ENCODE measurements at regions not wholly inside any gene's neighbourhood (a gene's known extent, or its start where the extent isn't known, plus 50 kb on each side); places are given as distances from the start of the nearest gene placed in this dataset.
"Not testable (repeated sequence)": the region's sequence is repeated elsewhere in the genome, so short reads cannot be mapped to it uniquely, and the experiment has no call there.

DNA sequence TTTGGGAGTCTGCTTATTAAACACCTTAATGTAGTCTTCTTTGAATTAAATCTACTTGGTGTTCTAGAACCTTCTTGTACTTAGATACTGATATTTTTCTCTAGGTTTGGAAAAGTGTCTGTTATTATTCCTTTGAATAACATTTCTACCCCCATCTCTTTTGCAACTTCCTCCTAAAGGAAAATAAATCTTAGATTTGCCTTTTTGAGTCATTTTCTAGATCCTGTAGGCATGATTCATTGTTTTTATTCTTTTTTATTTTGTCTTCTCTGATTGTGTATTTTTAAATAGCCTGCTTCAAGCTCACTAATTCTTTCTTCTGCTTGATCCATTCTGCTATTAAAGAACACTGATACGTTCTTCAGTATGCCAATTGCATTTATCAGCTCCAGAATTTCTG lies 155.9 kb upstream of the NEGR1 start:
- DNase-seq (ENCODE audit: low spot score) = no peak
- Mint-ChIP-seq H3K9me3 (peaks cover 4% of the 10 kb centered on the region), H3K4me1 (ENCODE audit: low read depth) (no peaks in the 10 kb centered on the region), H3K27me3 (ENCODE audit: low read depth) (no peaks in the 10 kb centered on the region), H3K4me3 (no peak overlapping the region), H3K27ac (no peak overlapping the region), H3K36me3 (ENCODE audit: low read depth) (no peaks in the 10 kb centered on the region)

DNA sequence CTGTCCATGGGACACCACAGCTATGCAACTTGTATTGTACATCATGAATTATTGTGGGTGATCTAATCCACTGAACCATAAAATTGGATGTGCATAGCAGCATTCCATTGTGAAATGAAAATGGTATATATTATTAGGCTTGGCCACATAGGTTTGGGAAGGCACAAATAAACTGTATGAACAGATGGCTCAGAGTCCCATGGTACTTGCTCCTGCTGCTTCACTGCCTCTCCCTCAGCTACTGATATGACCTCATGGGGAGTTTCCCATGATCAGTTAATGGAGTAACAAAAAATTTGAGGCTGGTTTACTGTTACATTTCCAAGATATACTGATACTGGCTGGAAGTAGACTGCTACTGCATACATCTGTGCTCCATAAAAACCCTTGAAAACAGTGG lies 152.7 kb upstream of the NEGR1 start:
- H3K4me1 Mint-ChIP-seq (ENCODE audit: low read depth) = no peaks in the 10 kb centered on the region
- no peak for DNase-seq (ENCODE audit: low spot score)
- no peak overlapping the region for H3K4me3 Mint-ChIP-seq
- H3K27me3 Mint-ChIP-seq (ENCODE audit: low read depth) = no peaks in the 10 kb centered on the region
- H3K27ac Mint-ChIP-seq = no peak overlapping the region
- H3K36me3 Mint-ChIP-seq (ENCODE audit: low read depth) = no peaks in the 10 kb centered on the region
- peaks cover 4% of the 10 kb centered on the region for H3K9me3 Mint-ChIP-seq

- DNase-seq (ENCODE audit: low spot score) = no peak
- Mint-ChIP-seq H3K4me3 (no peak overlapping the region), H3K4me1 (ENCODE audit: low read depth) (no peaks in the 10 kb centered on the region), H3K27ac (no peak overlapping the region), H3K36me3 (ENCODE audit: low read depth) (no peaks in the 10 kb centered on the region), H3K9me3 (peaks cover 6% of the 10 kb centered on the region), H3K27me3 (ENCODE audit: low read depth) (no peaks in the 10 kb centered on the region)
These were observed 151.7 kb upstream of the NEGR1 start for GRCh38 chr1:72434070-72434469.

DNA sequence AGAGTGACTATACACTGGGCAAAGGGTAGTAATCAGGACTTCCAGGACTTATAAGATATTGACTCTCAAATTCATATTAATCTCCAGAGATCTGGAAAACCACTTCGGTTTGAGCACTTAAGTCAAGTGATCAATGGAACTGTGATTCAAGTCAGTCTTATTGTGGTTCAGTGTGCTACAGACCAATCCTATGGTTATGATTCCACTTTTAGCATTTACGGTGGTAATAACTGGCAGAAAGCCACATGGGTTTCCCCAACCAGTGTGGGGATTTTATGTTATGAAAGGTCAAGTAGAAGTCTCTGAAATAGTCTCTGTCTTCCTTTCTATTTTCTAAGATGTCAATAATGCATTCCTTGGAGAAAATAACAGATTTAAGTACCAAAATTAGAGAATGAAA lies 151.3 kb upstream of the NEGR1 start:
- Mint-ChIP-seq H3K4me1 (ENCODE audit: low read depth) (no peaks in the 10 kb centered on the region), H3K27me3 (ENCODE audit: low read depth) (no peaks in the 10 kb centered on the region), H3K27ac (no peak overlapping the region), H3K36me3 (ENCODE audit: low read depth) (no peaks in the 10 kb centered on the region), H3K9me3 (peaks cover 8% of the 10 kb centered on the region), H3K4me3 (no peak overlapping the region)
- no peak for DNase-seq (ENCODE audit: low spot score)

DNA sequence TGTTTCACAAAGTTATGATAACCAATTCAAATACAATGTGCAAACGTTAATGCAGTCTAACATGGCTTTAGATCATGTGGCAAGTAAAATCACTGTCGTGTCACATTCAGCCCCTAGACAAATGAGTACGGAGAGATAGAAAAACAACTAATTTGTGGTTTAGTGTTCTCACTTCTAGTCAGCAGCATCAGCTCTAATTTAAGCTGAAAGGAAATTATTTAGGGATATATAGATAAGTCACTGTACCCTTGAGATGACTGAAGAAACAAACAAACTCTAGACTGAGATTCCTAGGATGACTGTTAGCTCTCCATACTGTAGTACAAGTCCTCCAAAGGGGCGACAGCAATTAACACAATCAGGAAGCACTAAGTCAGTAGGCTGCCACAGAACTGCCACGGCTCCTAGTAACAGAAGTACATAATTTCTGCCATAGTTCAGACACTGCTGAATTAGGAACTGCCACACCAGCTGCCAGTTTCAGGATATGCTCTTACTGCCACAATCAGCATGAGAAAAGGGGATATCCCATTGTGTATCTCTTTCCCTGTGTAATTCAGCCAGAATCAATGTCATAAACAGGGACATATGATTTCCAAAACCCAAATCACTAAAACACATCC lies 150.4 kb upstream of the NEGR1 start:
- Mint-ChIP-seq H3K27me3 (ENCODE audit: low read depth) (no peaks in the 10 kb centered on the region), H3K36me3 (ENCODE audit: low read depth) (no peaks in the 10 kb centered on the region), H3K9me3 (peaks cover 13% of the 10 kb centered on the region), H3K27ac (no peak overlapping the region), H3K4me1 (ENCODE audit: low read depth) (no peaks in the 10 kb centered on the region), H3K4me3 (no peak overlapping the region)
- no peak for DNase-seq (ENCODE audit: low spot score)

- no peak overlapping the region for H3K4me3 Mint-ChIP-seq
- no peak overlapping the region for H3K27ac Mint-ChIP-seq
- no peaks in the 10 kb centered on the region for H3K4me1 Mint-ChIP-seq (ENCODE audit: low read depth)
- H3K36me3 Mint-ChIP-seq (ENCODE audit: low read depth) = no peaks in the 10 kb centered on the region
- peaks cover 17% of the 10 kb centered on the region for H3K9me3 Mint-ChIP-seq
- DNase-seq (ENCODE audit: low spot score) = no peak
- no peaks in the 10 kb centered on the region for H3K27me3 Mint-ChIP-seq (ENCODE audit: low read depth)
These were observed 149.5 kb upstream of the NEGR1 start for GRCh38 chr1:72431810-72432209.

GRCh38 chr1:72428276-72428675 lies 145.9 kb upstream of the NEGR1 start:
- H3K36me3 Mint-ChIP-seq (ENCODE audit: low read depth) = not testable (repeated sequence)

GRCh38 chr1:72419229-72419628 lies 136.9 kb upstream of the NEGR1 start:
- Mint-ChIP-seq H3K4me1 (ENCODE audit: low read depth) (no peaks in the 10 kb centered on the region), H3K27me3 (ENCODE audit: low read depth) (no peaks in the 10 kb centered on the region), H3K4me3 (no peak overlapping the region), H3K27ac (no peak overlapping the region), H3K9me3 (peaks cover 4% of the 10 kb centered on the region), H3K36me3 (ENCODE audit: low read depth) (no peaks in the 10 kb centered on the region)
- no peak for DNase-seq (ENCODE audit: low spot score)

More at GRCh38 chr1:72428276-72428675, 145.9 kb upstream of the NEGR1 start:
- H3K27me3 Mint-ChIP-seq (ENCODE audit: low read depth); DNase-seq (ENCODE audit: low spot score); H3K27ac Mint-ChIP-seq; H3K4me3 Mint-ChIP-seq; H3K4me1 Mint-ChIP-seq (ENCODE audit: low read depth): not testable (repeated sequence)
- H3K9me3 Mint-ChIP-seq = peaks cover 18% of the 10 kb centered on the region

- Mint-ChIP-seq H3K4me3 (no peak overlapping the region), H3K9me3 (no peaks in the 10 kb centered on the region), H3K4me1 (ENCODE audit: low read depth) (no peaks in the 10 kb centered on the region), H3K27ac (no peak overlapping the region), H3K36me3 (ENCODE audit: low read depth) (no peaks in the 10 kb centered on the region), H3K27me3 (ENCODE audit: low read depth) (no peaks in the 10 kb centered on the region)
- DNase-seq (ENCODE audit: low spot score) = no peak
These were observed 129.9 kb upstream of the NEGR1 start for GRCh38 chr1:72412286-72412685.

GRCh38 chr1:72399807-72400206 lies 117.5 kb upstream of the NEGR1 start:
- no peak overlapping the region for H3K4me3 Mint-ChIP-seq
- no peaks in the 10 kb centered on the region for H3K9me3 Mint-ChIP-seq
- no peaks in the 10 kb centered on the region for H3K27me3 Mint-ChIP-seq (ENCODE audit: low read depth)
- DNase-seq (ENCODE audit: low spot score) = no peak
- H3K36me3 Mint-ChIP-seq (ENCODE audit: low read depth) = no peaks in the 10 kb centered on the region
- H3K27ac Mint-ChIP-seq = no peak overlapping the region
- H3K4me1 Mint-ChIP-seq (ENCODE audit: low read depth) = no peaks in the 10 kb centered on the region

- Mint-ChIP-seq H3K4me1 (ENCODE audit: low read depth) (no peaks in the 10 kb centered on the region), H3K27me3 (ENCODE audit: low read depth) (no peaks in the 10 kb centered on the region), H3K27ac (no peak overlapping the region), H3K4me3 (no peak overlapping the region), H3K36me3 (ENCODE audit: low read depth) (no peaks in the 10 kb centered on the region), H3K9me3 (no peaks in the 10 kb centered on the region)
- no peak for DNase-seq (ENCODE audit: low spot score)
These were observed 115.4 kb upstream of the NEGR1 start for GRCh38 chr1:72397786-72398185.

GRCh38 chr1:72394457-72394856 lies 112.1 kb upstream of the NEGR1 start:
- Mint-ChIP-seq H3K27ac (no peak overlapping the region), H3K4me1 (ENCODE audit: low read depth) (no peaks in the 10 kb centered on the region), H3K27me3 (ENCODE audit: low read depth) (no peaks in the 10 kb centered on the region), H3K9me3 (no peaks in the 10 kb centered on the region), H3K36me3 (ENCODE audit: low read depth) (no peaks in the 10 kb centered on the region), H3K4me3 (no peak overlapping the region)
- DNase-seq (ENCODE audit: low spot score) = no peak

DNA sequence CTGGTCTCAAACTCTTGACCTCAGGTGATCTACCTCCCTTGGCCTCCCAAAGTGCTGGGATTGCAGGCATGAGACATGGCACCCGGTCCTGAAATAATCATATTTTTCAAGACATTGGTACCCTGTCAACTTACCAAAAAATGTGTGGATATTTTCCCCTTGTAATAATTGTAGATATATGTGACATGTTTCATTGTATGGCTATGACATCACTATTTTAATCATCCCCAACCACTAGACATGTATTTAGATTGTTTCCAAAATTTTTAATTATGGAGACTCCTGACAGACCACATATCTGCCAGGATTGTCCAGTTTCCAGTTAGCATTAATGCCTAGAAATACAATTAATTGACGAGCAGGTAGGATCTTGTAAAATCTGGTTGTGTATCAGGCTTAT lies 96.7 kb upstream of the NEGR1 start:
- H3K4me1 Mint-ChIP-seq (ENCODE audit: low read depth) = no peaks in the 10 kb centered on the region
- no peak overlapping the region for H3K4me3 Mint-ChIP-seq
- H3K27ac Mint-ChIP-seq = no peak overlapping the region
- no peaks in the 10 kb centered on the region for H3K27me3 Mint-ChIP-seq (ENCODE audit: low read depth)
- no peak for DNase-seq (ENCODE audit: low spot score)
- H3K9me3 Mint-ChIP-seq = no peaks in the 10 kb centered on the region
- H3K36me3 Mint-ChIP-seq (ENCODE audit: low read depth) = no peaks in the 10 kb centered on the region

GRCh38 chr1:72375226-72375625 lies 92.9 kb upstream of the NEGR1 start:
- no peaks in the 10 kb centered on the region for H3K27me3 Mint-ChIP-seq (ENCODE audit: low read depth)
- peaks cover 3% of the 10 kb centered on the region for H3K9me3 Mint-ChIP-seq
- no peaks in the 10 kb centered on the region for H3K4me1 Mint-ChIP-seq (ENCODE audit: low read depth)
- no peak for DNase-seq (ENCODE audit: low spot score)
- H3K4me3 Mint-ChIP-seq = no peak overlapping the region
- H3K36me3 Mint-ChIP-seq (ENCODE audit: low read depth) = no peaks in the 10 kb centered on the region
- H3K27ac Mint-ChIP-seq = no peak overlapping the region

DNA sequence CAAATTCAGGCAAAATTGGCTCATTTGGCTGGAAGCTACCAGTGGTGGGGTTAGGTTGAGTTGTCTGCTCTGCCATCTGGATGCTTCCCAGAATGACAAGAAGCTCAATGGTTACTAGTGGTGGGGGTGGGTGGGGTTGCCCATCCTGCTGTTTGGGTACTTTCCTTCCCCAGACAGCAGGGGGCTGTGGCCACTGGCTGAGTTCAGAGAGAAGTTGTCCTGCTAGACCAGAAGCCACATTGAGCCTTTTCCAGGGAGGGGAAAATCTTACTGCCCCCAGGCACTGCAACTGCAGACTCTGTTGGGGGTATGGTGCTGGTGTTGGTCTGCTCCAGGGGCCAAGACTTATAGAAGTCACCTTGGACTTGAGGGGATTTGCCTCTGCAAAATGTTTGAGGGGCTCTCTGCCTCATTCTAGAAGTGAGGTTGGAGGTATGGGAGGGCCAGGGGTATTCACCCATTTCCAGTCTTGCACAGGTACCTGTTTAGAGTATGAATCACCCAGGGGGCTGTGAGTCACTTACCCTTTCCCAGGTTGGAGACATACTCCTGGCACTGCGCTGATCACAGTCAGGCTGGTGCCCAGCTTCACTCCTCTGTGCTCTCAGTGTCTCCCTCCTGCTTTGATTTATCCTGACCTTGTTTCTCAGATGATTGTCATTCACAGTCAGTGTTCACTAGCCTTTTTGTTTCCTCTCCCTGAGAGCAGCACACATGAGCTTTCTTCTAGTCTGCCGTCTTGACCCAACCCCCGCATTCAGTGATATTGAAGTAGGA lies 89.1 kb upstream of the NEGR1 start:
- Mint-ChIP-seq H3K27ac (no peak overlapping the region), H3K27me3 (ENCODE audit: low read depth) (no peaks in the 10 kb centered on the region)

More for the DNA sequence above, 89.1 kb upstream of the NEGR1 start:
- no peaks in the 10 kb centered on the region for H3K4me1 Mint-ChIP-seq (ENCODE audit: low read depth)
- DNase-seq (ENCODE audit: low spot score) = no peak
- H3K9me3 Mint-ChIP-seq = peaks cover 4% of the 10 kb centered on the region
- H3K36me3 Mint-ChIP-seq (ENCODE audit: low read depth) = no peaks in the 10 kb centered on the region
- H3K4me3 Mint-ChIP-seq = no peak overlapping the region

All from T-helper 2 cell treated with Interferon-gamma antibody and Interleukin-4, amounts not matched to agents 5 μg/mL and 100 μg/mL, for 36 hours (primary cell).